GM21619 (cell line): ENCODE measurements at regions not wholly inside any gene's neighbourhood (a gene's known extent, or its start where the extent isn't known, plus 50 kb on each side); places are given as distances from the start of the nearest gene placed in this dataset.
"Not testable (repeated sequence)": the region's sequence is repeated elsewhere in the genome, so short reads cannot be mapped to it uniquely, and the experiment has no call there.

Experiments used
- ATAC-seq: cut with Tn5 transposase; IDR thresholded peaks from one replicate; pipeline ENCODE4 v1.9.1; 2021; ENCODE audit not compliant: unreplicated experiment

- no peak for ATAC-seq
These were observed 305.8 kb upstream of the GULP1 start for GRCh38 chr2:187985923-187986322.

GRCh38 chr2:187986390-187987105, 305.1 kb upstream of the GULP1 start:
- ATAC-seq, result no peak

GRCh38 chr2:187988348-187988747, 303.3 kb upstream of the GULP1 start:
- ATAC-seq, result peak; percentile 32

- ATAC-seq, result no peak
These were observed 301.6 kb upstream of the GULP1 start for GRCh38 chr2:187989925-187990623.

- no peak for ATAC-seq
These were observed 300.3 kb upstream of the GULP1 start for GRCh38 chr2:187991389-187991788.

GRCh38 chr2:187994464-187995331, 297.0 kb upstream of the GULP1 start:
- no peak for ATAC-seq

- no peak for ATAC-seq
These were observed 296.1 kb upstream of the GULP1 start for GRCh38 chr2:187995556-187995955.

GRCh38 chr2:187996630-187997029, 295.0 kb upstream of the GULP1 start:
- ATAC-seq, result no peak

GRCh38 chr2:188000189-188000588, 291.5 kb upstream of the GULP1 start:
- no peak for ATAC-seq

GRCh38 chr2:188003800-188004199, 287.9 kb upstream of the GULP1 start:
- no peak for ATAC-seq

GRCh38 chr2:188013767-188014166, 277.9 kb upstream of the GULP1 start:
- ATAC-seq, result no peak

- ATAC-seq, result no peak
These were observed 274.8 kb upstream of the GULP1 start for GRCh38 chr2:188016917-188017316.

- ATAC-seq, result no peak
These were observed 269.3 kb upstream of the GULP1 start for GRCh38 chr2:188022389-188022788.

GRCh38 chr2:188023035-188023434, 268.6 kb upstream of the GULP1 start:
- no peak for ATAC-seq

- no peak for ATAC-seq
These were observed 266.9 kb upstream of the GULP1 start for GRCh38 chr2:188024811-188025210.

GRCh38 chr2:188028739-188029138, 262.9 kb upstream of the GULP1 start:
- ATAC-seq, result no peak

- ATAC-seq, result no peak
These were observed 259.4 kb upstream of the GULP1 start for GRCh38 chr2:188032306-188032705.

- no peak for ATAC-seq
These were observed 258.9 kb upstream of the GULP1 start for GRCh38 chr2:188032786-188033185.

GRCh38 chr2:188033240-188033639, 258.4 kb upstream of the GULP1 start:
- ATAC-seq, result not testable (repeated sequence)

GRCh38 chr2:188034102-188034501, 257.6 kb upstream of the GULP1 start:
- ATAC-seq, result not testable (repeated sequence)

GRCh38 chr2:188035377-188035776, 256.3 kb upstream of the GULP1 start:
- ATAC-seq, result not testable (repeated sequence)

GRCh38 chr2:188036786-188037185, 254.9 kb upstream of the GULP1 start:
- not testable (repeated sequence) for ATAC-seq
